NOMO-1 treated with DMSO at 0.1 percent for 48 hours (cell line): ENCODE measurements at regions not wholly inside any gene's neighbourhood (a gene's known extent, or its start where the extent isn't known, plus 50 kb on each side); places are given as distances from the start of the nearest gene placed in this dataset.

Experiments used
- DNase-seq: peaks from one replicate; lab custom pipeline; 2025; ENCODE audit not compliant: unreplicated experiment; lab: John Stamatoyannopoulos, UW

DNA sequence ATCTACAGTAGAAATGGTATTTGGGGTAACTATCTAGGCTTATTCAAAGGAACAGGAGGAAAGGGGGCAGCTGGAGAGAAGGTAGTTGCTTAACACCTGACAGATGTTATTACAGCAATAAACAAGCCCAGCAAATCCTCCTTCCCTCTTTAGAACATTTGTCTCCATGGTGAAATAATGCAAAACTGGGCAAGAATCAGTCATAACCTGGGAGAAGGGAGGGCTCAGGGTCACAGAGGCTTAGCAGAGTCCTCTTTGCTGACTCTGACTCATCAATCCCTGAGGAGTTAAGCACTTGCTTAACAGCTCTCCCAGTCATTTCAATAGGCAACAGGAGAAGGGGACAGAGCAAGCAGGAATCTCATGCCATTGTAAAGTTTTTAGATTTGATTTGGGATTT lies 230.3 kb downstream of the IBTK start:
- peak; percentile 60 for DNase-seq

DNA sequence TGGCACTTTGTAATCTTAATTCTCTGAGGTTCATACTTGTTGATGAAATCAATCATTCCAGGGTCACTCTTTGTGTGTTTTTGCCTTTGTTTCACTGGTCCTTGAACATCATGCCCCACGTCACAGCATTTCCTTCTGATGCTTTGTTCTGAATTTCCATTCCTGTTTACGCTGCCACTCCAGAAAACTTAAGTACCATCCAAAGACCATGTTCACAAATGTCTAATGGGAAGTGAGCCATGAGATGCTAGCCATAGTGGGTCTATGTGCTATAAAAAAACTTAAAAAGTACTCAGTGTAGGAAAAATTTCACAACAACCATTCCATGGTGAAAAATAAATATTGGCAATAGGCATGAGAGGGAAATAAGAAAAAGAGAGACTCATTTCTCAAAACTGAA lies 232.0 kb downstream of the IBTK start:
- DNase-seq, result no peak

DNA sequence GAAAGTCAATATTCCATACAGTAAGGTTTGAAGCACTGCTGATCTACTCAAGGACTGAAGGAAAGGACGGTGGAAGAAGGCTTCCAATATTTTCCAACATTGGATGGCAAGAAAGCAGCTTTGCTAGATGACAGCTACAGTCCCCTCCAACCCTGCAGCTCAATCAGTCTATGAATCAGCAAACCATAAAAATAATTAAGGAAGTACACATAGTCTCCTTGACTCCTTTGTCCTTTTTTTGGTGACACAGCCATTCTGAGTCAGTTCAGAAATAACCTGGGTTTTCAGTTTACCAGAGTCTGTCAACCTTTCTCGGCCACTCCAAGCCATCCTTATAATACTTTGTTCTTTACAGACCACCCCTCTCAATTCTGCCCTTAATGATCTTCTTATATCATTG lies 232.5 kb downstream of the IBTK start:
- peak; percentile 86 for DNase-seq

DNA sequence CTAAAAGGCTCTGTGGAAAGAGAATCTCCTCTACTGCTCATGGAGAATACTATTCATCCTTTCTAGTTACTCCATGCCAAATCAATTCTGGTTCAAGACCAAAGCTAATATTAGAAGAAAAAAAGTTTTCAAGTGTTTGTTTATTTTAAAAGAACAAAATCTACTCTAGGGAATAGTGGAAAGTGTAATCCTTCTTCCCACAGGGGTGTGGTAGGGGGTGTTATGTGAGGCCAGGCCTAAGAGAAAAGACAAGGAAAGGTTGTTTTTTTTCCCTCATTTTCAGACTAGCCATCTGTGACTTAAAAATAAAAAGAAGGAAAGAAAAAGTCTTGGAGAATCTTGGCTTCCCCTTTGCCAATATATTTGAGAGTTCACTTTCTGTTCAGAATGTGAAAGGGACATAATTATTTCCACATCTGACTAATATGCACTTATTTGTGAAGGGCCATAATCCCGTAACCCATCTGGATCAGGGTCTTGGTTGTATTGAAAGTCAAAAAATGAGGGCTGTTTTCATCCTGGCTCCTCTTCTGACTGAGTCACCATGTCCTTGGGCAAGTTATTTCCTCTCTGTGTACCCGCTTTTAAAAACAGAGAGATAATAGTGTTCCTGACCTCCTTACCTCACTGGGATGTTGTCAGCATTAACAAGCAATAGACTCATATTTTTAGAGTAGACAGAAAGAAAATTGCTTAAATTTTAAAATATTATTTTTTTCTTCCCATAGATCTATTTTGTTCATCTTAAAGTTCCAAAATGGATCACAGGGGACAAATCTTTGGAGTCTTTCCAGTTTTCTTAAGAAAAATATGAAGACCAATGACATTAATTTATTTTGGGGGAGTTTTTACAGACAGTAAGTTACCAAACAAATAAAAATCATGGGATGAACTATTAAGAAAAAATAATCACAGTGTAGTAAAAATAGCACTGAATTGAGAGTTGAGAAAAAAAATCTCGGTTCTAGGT lies 233.7 kb downstream of the IBTK start:
- DNase-seq, result no peak

DNA sequence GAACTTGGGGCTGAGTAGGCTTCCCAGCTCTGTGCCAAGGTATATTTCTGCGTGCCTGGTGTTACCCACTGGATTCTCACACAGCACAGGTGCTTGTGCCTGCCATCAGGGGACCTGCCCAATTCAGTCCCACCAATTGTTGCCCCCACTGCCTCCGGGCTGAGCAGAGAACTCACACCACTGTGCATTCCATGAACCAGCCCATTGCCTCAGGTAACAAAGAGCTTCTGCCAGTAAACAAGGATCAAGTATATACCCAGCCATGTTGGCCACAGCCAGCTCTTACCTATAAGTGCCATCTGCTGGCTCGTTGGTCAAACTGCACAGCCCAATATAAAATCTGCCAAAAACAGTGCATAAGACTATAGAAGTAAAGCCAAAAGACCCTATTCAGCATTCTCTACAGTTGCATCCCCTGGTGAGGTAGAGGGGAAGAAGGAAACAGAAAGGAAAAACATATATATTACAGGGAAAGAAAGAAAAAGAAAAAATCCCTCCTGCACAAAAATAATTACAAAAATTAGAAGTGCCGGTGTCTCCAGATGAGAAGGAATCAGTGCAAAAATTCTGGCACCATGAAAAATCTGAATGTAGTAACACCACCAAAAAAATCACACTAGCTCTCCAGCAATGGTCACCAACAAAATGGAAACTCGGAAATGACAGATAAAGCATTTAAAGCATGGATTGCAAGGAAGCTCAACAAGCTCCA lies 241.4 kb downstream of the IBTK start:
- peak; percentile 16 for DNase-seq

DNA sequence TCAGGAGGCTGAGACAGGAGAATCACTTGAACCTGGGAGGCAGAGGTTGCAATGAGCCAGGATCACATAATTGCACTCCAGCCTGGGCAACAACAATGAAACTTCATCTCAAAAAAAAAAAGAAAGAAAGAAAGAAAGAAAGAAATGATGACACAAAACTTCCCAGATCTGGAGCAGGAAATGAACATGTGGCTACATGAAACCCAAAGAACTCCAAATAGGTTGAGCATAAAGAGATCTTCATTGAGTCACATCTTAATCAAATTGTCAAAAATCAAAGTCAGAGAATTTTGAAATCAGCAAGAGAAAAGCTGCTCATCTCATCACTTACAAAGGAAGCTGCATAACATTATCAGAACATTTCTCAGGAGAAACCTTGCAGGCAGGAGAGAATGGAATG lies 247.0 kb downstream of the IBTK start:
- DNase-seq, result no peak

DNA sequence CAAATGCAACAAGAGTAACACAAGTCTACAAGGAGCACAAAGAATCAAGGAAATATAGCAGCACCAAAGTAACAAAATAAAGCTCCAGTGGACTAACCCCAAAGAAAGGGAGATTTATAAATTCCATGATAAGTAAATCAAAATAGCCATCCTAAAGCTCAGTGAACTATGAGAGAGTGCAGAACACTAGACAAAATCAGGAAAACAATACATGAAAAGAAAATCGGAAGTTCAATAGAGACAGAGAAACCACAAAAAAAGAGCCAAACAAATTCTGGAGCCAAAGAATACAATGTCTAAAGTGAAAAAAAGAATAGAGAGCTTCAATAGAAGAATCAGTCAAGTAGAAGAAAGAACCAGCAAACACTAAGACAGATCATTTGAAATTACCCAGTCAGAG lies 247.3 kb upstream of the TENT5A start:
- DNase-seq, result no peak

DNA sequence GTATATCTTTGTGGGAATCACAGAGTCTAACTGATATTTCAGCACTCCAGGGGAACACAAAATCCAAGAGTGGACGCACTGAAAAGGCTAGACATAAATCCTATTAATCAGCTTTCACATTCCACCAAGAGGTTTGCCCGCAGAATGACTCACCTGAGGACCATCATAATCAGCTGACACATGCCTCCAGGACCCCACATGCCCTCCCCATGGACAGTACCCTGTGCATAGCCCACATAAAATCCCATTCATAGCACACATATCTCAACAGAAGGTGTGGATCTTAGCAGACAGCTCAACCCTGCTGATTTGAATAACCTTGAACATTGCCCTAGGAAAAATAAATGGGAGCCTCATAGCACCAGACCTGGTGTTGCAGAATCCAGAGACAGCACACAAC lies 246.8 kb upstream of the TENT5A start:
- DNase-seq, result no peak

DNA sequence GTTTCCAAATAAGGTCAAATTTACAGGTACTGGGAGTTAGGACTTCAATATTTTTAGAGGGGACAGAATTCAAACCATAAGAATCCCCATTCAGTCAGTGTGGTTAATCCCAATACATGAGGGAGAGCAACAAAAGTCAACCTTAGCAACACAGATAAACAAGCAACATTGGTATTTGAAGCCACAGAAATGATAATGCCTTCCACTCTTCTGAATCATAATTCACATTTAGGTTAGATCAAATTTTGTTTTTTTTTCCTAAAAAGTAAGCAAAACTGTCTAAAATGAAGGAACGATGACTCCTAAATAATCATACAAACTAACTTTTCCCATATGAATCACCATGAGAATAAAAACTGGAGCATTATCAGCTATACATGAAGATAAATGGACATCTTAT lies 246.0 kb upstream of the TENT5A start:
- no peak for DNase-seq

DNA sequence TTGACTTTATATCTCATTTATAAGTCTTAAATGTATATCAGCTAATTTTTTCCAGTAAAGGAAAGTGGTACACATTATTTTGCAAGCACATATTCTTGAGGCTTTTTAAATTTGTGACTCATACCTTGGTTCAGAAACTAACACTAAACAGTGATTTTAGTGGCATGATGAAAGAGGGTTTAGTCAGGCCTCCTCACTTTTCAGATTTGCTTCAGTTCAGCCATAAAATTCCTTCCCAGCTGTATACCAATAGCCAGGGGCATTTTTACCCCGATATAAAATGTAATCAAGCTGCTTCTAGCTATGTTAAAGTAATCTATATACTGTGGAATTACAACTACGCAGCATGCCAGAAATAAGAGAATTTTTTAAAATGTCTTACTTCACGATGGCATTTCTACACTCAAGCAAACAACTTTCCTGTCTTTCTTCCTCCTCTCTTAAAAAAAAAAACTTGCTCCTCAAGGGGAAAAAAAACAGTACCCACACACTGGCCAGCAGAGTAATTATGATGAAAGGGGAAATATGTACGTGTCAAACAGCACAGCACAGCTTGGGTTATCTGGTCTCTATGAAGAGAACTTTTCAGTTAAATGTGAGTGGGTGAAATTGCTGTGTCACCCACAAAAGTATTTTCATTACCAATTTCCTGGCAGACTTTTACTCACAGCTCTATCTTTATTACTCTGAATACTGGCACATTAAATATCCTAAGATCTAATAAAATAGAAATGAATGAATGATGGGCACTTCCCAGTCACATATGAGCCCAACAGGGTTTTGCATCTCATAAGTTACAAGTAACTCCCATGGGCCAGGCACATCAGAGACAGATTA lies 244.8 kb upstream of the TENT5A start:
- peak; percentile 85 for DNase-seq

DNA sequence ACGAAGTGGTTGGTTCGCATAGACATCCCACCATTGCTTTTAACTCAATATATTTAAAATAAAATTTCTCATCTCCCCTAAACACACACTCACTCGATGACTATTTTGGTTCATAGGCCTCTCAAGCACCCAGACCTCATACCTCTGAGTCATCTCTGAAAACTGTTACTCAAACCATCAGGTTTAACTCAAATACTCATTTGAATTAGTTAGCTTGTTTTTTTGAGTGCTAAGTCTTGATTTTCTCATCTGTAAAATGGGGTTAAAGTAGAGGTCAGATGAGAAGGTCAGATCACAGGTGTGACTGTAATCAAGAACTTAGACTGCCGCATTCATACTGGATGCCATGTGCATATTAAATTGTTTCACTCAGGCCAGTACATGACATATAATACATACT lies 243.9 kb upstream of the TENT5A start:
- DNase-seq, result no peak

DNA sequence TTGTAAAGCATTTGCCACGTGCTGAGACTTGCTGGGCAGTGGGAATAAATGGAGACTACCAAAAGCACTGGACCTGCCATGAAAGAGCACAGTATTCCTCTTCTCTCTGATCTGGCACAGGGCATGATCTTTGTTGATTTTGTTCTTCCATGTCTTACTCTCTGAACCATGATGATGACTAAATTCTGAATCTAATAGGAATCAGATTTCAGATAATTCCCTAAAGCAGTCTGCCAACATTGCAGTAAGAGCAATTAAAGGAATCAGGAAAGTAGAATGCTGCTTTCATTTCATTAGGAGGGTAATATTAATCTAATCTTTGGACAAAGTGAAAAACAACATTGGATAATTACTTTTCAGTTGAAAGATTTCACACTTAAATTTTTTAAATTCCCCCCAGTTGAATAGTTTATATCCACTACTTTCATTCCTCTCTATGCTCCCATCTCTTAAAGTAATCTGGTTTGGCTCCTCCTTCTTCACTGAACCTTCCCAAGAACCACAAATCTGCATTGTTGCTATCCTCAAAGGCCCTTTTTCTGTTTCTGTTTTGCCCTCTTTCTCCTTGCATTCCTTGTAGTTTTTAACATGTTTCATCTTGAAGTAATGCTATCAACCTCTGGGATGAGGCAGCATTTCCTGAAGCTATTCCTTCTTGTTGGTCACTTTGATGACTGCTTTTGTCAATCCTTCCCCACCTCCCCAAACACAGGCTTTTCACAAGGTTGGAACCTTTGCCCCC lies 243.2 kb upstream of the TENT5A start:
- DNase-seq, result no peak

DNA sequence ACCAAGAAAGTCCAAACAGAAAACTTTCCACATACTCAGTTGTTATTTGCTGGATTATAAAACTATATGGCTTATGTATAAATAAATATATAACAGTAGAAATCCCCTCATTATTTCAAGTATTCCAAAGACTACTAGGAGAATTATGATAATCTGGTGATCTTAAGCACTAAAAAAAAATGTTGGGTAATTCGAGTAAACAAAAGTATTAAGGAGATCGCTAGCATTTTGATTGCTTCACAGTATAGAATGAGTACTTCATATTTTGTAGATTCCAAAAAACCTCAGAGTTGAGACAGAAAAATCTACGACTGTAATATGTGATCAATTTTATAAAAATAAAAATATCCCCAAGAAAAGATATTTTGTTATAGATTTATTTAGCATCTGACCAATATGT lies 236.4 kb upstream of the TENT5A start:
- no peak for DNase-seq

DNA sequence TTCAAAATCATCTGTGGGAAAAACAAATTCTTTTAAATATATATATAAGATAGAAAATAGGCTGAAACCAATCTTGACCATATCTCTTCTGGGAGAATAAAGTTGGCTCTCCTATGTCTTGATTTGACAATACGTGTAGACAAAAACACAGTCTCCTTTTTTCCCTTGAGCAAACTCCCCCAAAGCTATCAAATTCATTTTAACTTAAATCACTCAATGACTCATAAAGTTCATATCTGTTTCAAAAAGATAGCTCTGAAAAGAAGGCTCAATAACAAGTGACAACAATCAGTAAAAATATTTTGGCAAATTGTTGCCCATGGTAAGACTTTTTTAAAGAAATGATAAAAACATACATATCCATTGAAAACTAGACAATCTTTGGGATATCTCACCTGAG lies 236.0 kb upstream of the TENT5A start:
- no peak for DNase-seq

DNA sequence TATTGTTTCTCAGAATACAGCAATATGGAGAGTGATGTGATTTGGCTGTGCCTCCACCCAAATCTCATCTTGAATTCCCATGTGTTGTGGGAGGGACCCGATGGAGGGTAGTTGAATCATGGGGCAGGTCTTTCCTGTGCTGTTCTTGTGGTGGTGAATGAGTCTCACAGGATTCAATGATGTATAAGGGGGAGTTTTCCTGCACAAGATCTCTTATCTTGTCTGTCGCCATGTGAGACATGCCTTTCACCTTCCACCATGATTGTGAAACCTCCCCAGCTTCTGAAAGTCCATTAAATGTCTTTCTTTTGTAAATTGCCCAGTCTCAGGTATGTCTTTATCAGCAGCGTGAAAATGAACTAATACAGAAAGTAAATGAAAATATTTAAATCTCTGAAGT lies 234.8 kb upstream of the TENT5A start:
- DNase-seq, result no peak

DNA sequence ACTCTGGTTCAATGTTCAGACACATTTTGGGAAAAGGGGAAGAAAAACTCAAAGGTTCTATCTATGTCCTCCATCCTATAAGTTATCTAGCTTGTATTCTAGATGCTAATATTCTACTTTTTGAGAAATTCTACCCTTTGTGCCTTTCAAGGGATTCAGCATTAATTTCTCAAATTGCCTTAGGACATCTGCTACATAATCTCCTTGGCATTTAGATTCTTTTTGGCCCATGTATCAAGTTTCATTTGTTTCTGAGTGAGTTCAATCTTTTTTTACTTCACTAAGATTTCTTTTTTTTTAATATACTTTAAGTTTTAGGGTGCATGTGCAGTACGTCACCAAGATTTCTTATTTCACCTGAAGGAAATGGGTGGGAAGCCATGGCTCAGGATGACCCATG lies 232.7 kb upstream of the TENT5A start:
- no peak for DNase-seq

DNA sequence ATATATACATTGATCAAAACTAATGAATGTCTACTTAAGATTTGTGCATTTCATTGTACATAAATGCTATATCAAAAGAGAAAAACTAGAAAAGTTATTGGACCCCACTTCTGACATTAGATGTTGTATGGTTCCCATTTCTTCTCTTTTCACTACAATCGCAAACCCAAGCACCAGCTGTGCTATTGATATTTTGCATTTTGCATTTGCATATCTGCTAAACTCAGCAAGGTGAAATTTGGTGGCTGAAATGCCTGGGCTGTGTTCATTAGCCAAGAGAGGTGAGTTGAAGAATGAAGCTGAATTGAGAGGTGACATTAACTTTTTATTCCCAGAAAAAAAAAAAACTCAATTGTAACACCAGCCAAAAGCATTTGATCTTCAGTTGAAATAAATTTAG lies 232.1 kb upstream of the TENT5A start:
- no peak for DNase-seq

DNA sequence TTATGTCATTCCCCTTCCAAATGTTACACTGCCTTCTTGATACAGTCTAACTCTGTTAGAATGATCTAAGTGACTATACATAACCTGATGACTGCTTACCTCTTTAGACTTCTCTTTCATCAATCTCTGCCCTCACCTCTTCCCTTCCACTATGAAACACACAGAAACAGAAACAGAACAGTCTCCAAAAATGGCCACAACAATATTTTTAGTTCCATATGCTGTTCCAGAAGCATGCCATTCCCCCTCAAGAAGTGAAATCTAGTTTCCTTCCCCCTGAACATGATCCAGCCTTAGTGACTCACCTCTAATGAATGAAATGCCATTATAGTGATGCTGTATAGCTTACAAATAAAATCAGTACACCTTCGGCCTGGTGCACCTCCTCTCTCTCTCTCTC lies 229.3 kb upstream of the TENT5A start:
- DNase-seq, result no peak

DNA sequence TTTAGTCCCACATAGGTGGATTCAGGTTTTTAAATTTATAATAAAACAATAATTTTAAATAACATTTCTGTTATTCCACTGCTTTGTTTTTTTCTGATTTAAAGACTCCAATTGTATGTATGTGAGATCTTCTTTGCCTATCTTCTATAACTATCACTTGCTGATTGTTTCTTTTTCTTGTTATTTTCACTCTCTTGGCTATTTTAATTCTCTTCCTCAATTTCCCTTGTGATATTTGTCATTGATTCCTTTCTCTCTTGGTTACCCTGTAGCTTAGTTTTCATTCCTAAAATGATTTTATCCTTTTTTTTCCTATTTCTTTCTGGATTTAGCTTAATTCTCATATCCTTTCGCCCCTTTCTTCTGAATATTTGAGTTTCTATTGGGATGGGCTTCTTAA lies 227.3 kb upstream of the TENT5A start:
- DNase-seq, result no peak

DNA sequence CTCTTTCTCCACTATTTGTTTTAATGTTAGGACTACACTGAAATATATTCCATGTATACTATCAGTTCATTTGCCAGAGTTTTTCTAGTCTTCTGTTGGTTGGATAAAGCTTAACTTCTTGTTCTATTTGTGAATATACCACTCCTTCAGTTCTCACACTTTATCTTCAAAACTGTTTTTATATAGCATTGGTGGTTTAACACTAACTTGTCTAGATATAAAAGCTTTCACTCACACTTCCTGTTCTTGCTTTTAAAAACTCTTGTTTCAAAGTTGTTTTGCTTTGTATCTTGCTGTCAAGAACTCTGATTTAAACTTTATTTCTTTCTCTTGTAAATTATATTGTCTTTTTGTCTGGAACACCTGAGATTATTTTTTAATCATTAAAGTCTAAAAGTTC lies 226.8 kb upstream of the TENT5A start:
- no peak for DNase-seq

DNA sequence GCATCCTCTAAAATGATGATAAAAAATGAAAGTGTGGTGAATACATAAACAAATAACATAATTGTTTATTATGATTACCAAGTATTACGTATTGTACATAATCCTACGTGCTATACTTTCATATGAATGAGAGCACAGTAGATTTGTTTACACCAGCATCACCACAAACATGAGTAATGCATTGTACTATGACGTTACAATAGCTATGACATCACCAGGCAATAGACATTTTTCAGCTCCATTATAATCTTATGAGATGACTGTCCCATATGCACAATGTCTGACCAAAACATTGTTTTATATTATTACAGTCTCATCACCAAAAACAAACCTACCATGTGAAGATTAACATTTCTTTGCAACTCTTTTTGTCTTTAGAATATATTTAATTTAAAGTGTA lies 225.7 kb upstream of the TENT5A start:
- DNase-seq, result no peak
